OCI-LY1 (cell line): ENCODE measurements at regions not wholly inside any gene's neighbourhood (a gene's known extent, or its start where the extent isn't known, plus 50 kb on each side); places are given as distances from the start of the nearest gene placed in this dataset.

Source experiments
- EZH2 ChIP-seq: fragments of 200-600 bp; sonication (generic), shearing (Covaris generic); IDR thresholded peaks from 2 replicates; pipeline ENCODE4 v1.8.0; 2017; ENCODE audit warnings: borderline replicate concordance, mixed run types, mild to moderate bottlenecking, antibody characterized with exemption, low read length, moderate library complexity, mixed read lengths
- TF ChIP-seq, protein P1 (sequence below): fragments of 200-600 bp; sonication (generic), shearing (Covaris generic); IDR thresholded peaks from 2 replicates; pipeline ENCODE4 v1.5.1; 2017; ENCODE audit warnings: mild to moderate bottlenecking, antibody characterized with exemption, low read length, moderate library complexity, mixed read lengths

DNA sequence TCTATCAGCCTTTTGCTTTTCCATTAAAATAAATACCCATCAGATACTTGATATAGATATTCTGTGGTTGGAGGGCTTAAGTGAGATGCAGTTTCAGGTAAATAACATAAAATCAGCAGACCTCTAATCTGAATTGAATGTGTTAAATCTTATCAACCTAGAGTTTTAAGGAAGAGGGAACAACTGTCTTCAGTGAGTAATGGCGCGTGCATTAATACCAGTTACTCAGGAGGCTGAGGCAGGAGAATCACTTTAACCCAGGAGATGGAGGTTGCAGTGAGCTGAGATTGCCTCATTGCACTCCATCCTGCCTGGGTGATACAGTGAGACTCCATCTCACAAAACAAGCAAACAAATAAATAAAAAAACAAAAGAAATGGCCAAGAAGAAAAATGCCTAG is 54.3 kb downstream of the FAT4 start:
- TF ChIP-seq, protein P1, sequence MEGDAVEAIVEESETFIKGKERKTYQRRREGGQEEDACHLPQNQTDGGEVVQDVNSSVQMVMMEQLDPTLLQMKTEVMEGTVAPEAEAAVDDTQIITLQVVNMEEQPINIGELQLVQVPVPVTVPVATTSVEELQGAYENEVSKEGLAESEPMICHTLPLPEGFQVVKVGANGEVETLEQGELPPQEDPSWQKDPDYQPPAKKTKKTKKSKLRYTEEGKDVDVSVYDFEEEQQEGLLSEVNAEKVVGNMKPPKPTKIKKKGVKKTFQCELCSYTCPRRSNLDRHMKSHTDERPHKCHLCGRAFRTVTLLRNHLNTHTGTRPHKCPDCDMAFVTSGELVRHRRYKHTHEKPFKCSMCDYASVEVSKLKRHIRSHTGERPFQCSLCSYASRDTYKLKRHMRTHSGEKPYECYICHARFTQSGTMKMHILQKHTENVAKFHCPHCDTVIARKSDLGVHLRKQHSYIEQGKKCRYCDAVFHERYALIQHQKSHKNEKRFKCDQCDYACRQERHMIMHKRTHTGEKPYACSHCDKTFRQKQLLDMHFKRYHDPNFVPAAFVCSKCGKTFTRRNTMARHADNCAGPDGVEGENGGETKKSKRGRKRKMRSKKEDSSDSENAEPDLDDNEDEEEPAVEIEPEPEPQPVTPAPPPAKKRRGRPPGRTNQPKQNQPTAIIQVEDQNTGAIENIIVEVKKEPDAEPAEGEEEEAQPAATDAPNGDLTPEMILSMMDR, result no peak
- TF ChIP-seq EZH2, result no peak
